Liver (tissue), 8 donors: ENCODE measurements at regions not wholly inside any gene's neighbourhood (a gene's known extent, or its start where the extent isn't known, plus 50 kb on each side); places are given as distances from the start of the nearest gene placed in this dataset.

ENCODE experiments used
- DNase-seq: peaks from one replicate; pipeline ENCODE4 v3.0.0-alpha.2; 2017; ENCODE audit warnings: low spot score
- H3K27ac ChIP-seq, 2 donors: one replicate each; pipeline ENCODE4 v1.7.0; 2013; ENCODE audit warnings: inconsistent platforms in 2 of 2, low read length in 2 of 2, control low read depth in 1 of 2, low read depth in 1 of 2, mild to moderate bottlenecking in 1 of 2
- H3K27me3 ChIP-seq, 4 donors: one replicate each; pipeline versions ENCODE4 v1.6.1 to v1.7.0; 2013; ENCODE audit warnings: low read length in 3 of 4, inconsistent platforms in 1 of 4, mild to moderate bottlenecking in 1 of 4, moderate library complexity in 1 of 4; ENCODE audit not compliant: control insufficient read depth in 4 of 4, insufficient read depth in 4 of 4
- H3K36me3 ChIP-seq, 4 donors: one replicate each; pipeline versions ENCODE4 v1.6.1 to v1.7.0; 2013; ENCODE audit warnings: low read length in 3 of 4, mild to moderate bottlenecking in 3 of 4, low read depth in 1 of 4, moderate library complexity in 1 of 4; ENCODE audit not compliant: control insufficient read depth in 4 of 4, insufficient read depth in 3 of 4
- H3K4me1 ChIP-seq, 4 donors: one replicate each; pipeline versions ENCODE4 v1.6.1 to v1.7.0; 2013; ENCODE audit warnings: low read length in 3 of 4, mild to moderate bottlenecking in 3 of 4, moderate library complexity in 1 of 4; ENCODE audit not compliant: control insufficient read depth in 4 of 4, insufficient read depth in 4 of 4
- H3K4me3 ChIP-seq, 3 donors: one replicate each; pipeline versions ENCODE4 v1.6.1 to v1.7.0; 2013; ENCODE audit warnings: low read length in 3 of 3, control low read depth in 1 of 3, low read depth in 1 of 3, mild to moderate bottlenecking in 1 of 3
- H3K9ac ChIP-seq, 2 donors: one replicate each; pipeline ENCODE4 v1.7.0; 2013; ENCODE audit warnings: low read length in 2 of 2, mild to moderate bottlenecking in 2 of 2, moderate library complexity in 2 of 2, control low read depth in 1 of 2, low read depth in 1 of 2
- H3K9me3 ChIP-seq, 4 donors: one replicate each; pipeline versions ENCODE4 v1.6.1 to v1.7.0; 2013; ENCODE audit warnings: low read length in 3 of 4; ENCODE audit not compliant: control insufficient read depth in 4 of 4
- CTCF ChIP-seq: fragments of 150-350 bp; IDR thresholded peaks from 2 replicates; pipeline ENCODE4 v1.5.1; 2017; ENCODE audit warnings: improper control_type of control experiment, low read depth, low read length; ENCODE audit not compliant: missing input control
- EGR1 ChIP-seq, 2 donors: IDR thresholded peaks; 2 replicates each; pipeline ENCODE4 v1.6.1; 2016 to 2018; ENCODE audit warnings: antibody characterized with exemption in 2 of 2, low read depth in 2 of 2
- FOXA1 ChIP-seq: IDR thresholded peaks from 2 replicates; pipeline ENCODE4 v1.6.1; 2016; ENCODE audit warnings: antibody characterized with exemption
- FOXA2 ChIP-seq: IDR thresholded peaks from 2 replicates; pipeline ENCODE4 v1.6.1; 2016; ENCODE audit warnings: antibody characterized with exemption
- GABPA ChIP-seq, 2 donors: IDR thresholded peaks in 1 of 2; conservative IDR thresholded peaks in 1 of 2; 2 replicates each; pipeline ENCODE4 v1.6.1; 2016; ENCODE audit warnings: antibody characterized with exemption in 2 of 2, mild to moderate bottlenecking in 1 of 2, moderate library complexity in 1 of 2
- HNF4A ChIP-seq, 2 donors: conservative IDR thresholded peaks; 2 replicates each; pipeline ENCODE4 v1.6.1; 2016; ENCODE audit warnings: antibody characterized with exemption in 2 of 2, mild to moderate bottlenecking in 2 of 2
- HNF4G ChIP-seq: IDR thresholded peaks from 2 replicates; pipeline ENCODE4 v1.6.1; 2016; ENCODE audit warnings: antibody characterized with exemption
- JUND ChIP-seq, 2 donors: IDR thresholded peaks; 2 replicates each; pipeline ENCODE4 v1.6.1; 2016; ENCODE audit warnings: antibody characterized with exemption in 2 of 2
- NR2F2 ChIP-seq: IDR thresholded peaks from 2 replicates; pipeline ENCODE4 v1.6.1; 2016; ENCODE audit warnings: antibody characterized with exemption
- RAD21 ChIP-seq, 2 donors: IDR thresholded peaks; 2 replicates each; pipeline ENCODE4 v1.6.1; 2016; ENCODE audit warnings: antibody characterized with exemption in 2 of 2, mild to moderate bottlenecking in 2 of 2
- REST ChIP-seq: IDR thresholded peaks from 2 replicates; pipeline ENCODE4 v1.6.1; 2016; ENCODE audit warnings: antibody characterized with exemption, mild to moderate bottlenecking
- RXRA ChIP-seq, 2 donors: IDR thresholded peaks; 2 replicates each; pipeline ENCODE4 v1.6.1; 2017 to 2018; ENCODE audit warnings: antibody characterized with exemption in 2 of 2, mild to moderate bottlenecking in 1 of 2
- SP1 ChIP-seq: IDR thresholded peaks from 2 replicates; pipeline ENCODE4 v1.6.1; 2018; ENCODE audit warnings: antibody characterized with exemption, mild to moderate bottlenecking
- TAF1 ChIP-seq: conservative IDR thresholded peaks from 2 replicates; pipeline ENCODE4 v1.6.1; 2016; ENCODE audit warnings: antibody characterized with exemption, mild to moderate bottlenecking
- YY1 ChIP-seq: IDR thresholded peaks from 2 replicates; pipeline ENCODE4 v1.6.1; 2016; ENCODE audit warnings: antibody characterized with exemption, mild to moderate bottlenecking
- WGBS: extraction: QIAGEN DNeasy Blood & Tissue Kit; methylation state at CpG from one replicate; pipeline ENCODE4 v1.1.7; 2013; 5-methylcytosine and 5-hydroxymethylcytosine counted together
- TF ChIP-seq, protein P1 (sequence below): IDR thresholded peaks from 2 replicates; pipeline ENCODE4 v1.6.1; 2016; ENCODE audit warnings: antibody characterized with exemption
- TF ChIP-seq, protein P2 (sequence below): IDR thresholded peaks from 2 replicates; pipeline ENCODE4 v1.6.1; 2016; ENCODE audit warnings: antibody characterized with exemption
- TF ChIP-seq, protein P3 (sequence below): IDR thresholded peaks from 2 replicates; pipeline ENCODE4 v1.6.1; 2016; ENCODE audit warnings: antibody characterized with exemption
- donor health status: healthy.
- donor health status: healthy.
- donor health status: healthy.
- donor health status: healthy.
- donor health status: healthy.

DNA sequence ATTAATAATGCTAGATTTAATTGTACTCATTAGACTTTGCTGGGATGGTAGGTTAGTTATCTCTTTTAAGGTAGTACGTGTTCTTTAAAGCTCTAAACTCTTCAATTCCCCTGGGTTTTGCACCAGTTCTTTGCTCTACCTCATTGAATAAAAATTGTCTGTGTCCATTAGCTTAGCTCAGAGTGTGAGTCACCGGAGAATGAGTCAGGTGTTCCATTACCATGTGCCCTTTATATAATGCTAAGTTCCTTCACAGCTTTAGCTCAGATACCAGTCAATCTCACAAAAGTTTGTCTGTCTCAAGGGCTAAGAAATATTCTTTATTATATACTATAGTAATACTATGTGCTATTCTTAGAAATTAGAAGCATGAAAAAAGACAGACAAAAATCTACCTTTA lies 339.4 kb downstream of the PRELID2 start:
- WGBS = 86% methylated on average over 2 of the region's 2 CpGs
- DNase-seq = no peak
- Histone ChIP-seq H3K27ac (no peak overlapping the region), H3K4me1 (no peaks in the 10 kb centered on the region), H3K4me3 (no peak overlapping the region), H3K9me3 (peaks cover 0 to 2% (median 0%) of the 10 kb centered on the region in 4 donors), H3K9ac (no peak overlapping the region), H3K27me3 (no peaks in the 10 kb centered on the region), H3K36me3 (no peaks in the 10 kb centered on the region)
- TF ChIP-seq YY1 (no peak), TAF1 (no peak), SP1 (no peak), CTCF (no peak), FOXA1 (no peak), HNF4G (no peak), FOXA2 (no peak), RAD21 (IDR thresholded peaks at IDR 0.05) (no peak), REST (no peak), GABPA (IDR thresholded peaks at IDR 0.05 in 1 of 2, conservative IDR thresholded peaks at IDR 0.05 in 1 of 2) (no peak)
- TF ChIP-seq, protein P1, sequence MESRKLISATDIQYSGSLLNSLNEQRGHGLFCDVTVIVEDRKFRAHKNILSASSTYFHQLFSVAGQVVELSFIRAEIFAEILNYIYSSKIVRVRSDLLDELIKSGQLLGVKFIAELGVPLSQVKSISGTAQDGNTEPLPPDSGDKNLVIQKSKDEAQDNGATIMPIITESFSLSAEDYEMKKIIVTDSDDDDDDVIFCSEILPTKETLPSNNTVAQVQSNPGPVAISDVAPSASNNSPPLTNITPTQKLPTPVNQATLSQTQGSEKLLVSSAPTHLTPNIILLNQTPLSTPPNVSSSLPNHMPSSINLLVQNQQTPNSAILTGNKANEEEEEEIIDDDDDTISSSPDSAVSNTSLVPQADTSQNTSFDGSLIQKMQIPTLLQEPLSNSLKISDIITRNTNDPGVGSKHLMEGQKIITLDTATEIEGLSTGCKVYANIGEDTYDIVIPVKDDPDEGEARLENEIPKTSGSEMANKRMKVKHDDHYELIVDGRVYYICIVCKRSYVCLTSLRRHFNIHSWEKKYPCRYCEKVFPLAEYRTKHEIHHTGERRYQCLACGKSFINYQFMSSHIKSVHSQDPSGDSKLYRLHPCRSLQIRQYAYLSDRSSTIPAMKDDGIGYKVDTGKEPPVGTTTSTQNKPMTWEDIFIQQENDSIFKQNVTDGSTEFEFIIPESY = no peak
- TF ChIP-seq, protein P2, sequence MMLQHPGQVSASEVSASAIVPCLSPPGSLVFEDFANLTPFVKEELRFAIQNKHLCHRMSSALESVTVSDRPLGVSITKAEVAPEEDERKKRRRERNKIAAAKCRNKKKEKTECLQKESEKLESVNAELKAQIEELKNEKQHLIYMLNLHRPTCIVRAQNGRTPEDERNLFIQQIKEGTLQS = no peak

DNA sequence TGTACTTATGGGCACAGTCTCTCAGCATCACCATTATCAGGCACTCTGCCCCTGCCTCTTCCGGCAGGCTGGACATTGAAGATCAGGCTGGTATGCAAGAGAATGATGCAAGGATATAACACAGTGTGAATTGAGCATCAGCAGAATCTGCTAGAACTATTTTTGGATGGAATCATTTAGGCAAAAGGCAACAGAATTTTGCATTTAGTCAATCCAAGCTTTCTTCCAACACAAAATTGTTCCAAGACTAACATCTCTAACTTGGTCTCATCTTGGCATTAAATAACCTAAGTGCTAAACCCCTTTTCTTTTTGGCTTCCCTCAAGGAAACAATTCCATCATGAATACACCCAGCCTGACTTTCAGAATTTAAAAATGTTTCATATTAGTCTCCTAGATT lies 339.9 kb downstream of the PRELID2 start:
- no peaks in the 10 kb centered on the region for H3K36me3 ChIP-seq
- no peak overlapping the region for H3K27ac ChIP-seq
- no peaks in the 10 kb centered on the region for H3K9me3 ChIP-seq
- no peaks in the 10 kb centered on the region for H3K4me1 ChIP-seq
- no peak overlapping the region for H3K4me3 ChIP-seq
- H3K27me3 ChIP-seq = no peaks in the 10 kb centered on the region
- no peak overlapping the region for H3K9ac ChIP-seq
- DNase-seq = no peak
- 85% methylated on average over 1 of the region's 1 CpG for WGBS
- TF ChIP-seq GABPA (IDR thresholded peaks at IDR 0.05 in 1 of 2, conservative IDR thresholded peaks at IDR 0.05 in 1 of 2) (no peak), RAD21 (IDR thresholded peaks at IDR 0.05) (no peak), TAF1 (no peak), YY1 (no peak), JUND (IDR thresholded peaks at IDR 0.05) (no peak), FOXA2 (no peak), REST (no peak), NR2F2 (no peak), HNF4A (conservative IDR thresholded peaks at IDR 0.05) (no peak), FOXA1 (no peak), RXRA (IDR thresholded peaks at IDR 0.05) (no peak), EGR1 (IDR thresholded peaks at IDR 0.05; ENCODE audit: low read depth in 2 of 2) (no peak)
- TF ChIP-seq, protein P2 = no peak
- TF ChIP-seq, protein P3, sequence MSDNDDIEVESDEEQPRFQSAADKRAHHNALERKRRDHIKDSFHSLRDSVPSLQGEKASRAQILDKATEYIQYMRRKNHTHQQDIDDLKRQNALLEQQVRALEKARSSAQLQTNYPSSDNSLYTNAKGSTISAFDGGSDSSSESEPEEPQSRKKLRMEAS = no peak
- TF ChIP-seq, protein P1 = no peak
